Osteoblast (primary cell): ENCODE measurements at regions not wholly inside any gene's neighbourhood (a gene's known extent, or its start where the extent isn't known, plus 50 kb on each side); places are given as distances from the start of the nearest gene placed in this dataset.

Experiments used
- DNase-seq: peaks from one replicate; pipeline ENCODE4 v3.0.0; 2011; ENCODE audit warnings: low spot score, mixed read lengths; ENCODE audit not compliant: insufficient read length; ENCODE audit errors: missing footprints
- H2AFZ ChIP-seq: 2 replicates; pipeline ENCODE4 v1.6.0; 2011; ENCODE audit warnings: mild to moderate bottlenecking, low read length
- H3K27ac ChIP-seq: 2 replicates; pipeline ENCODE4 v1.5.1; 2011; ENCODE audit warnings: mild to moderate bottlenecking, low read depth, low read length, moderate library complexity
- H3K27me3 ChIP-seq: 2 replicates; pipeline ENCODE4 v1.6.0; 2012; ENCODE audit warnings: mild to moderate bottlenecking, control low read depth, inconsistent platforms, low read length, moderate library complexity; ENCODE audit not compliant: insufficient read depth
- H3K36me3 ChIP-seq: 2 replicates; pipeline ENCODE4 v1.5.1; 2011; ENCODE audit warnings: mild to moderate bottlenecking, low read length, control low read depth, moderate library complexity; ENCODE audit not compliant: insufficient read depth
- H3K4me1 ChIP-seq: 2 replicates; pipeline ENCODE4 v1.5.1; 2011; ENCODE audit warnings: mild to moderate bottlenecking, low read length, control low read depth, moderate library complexity; ENCODE audit not compliant: insufficient read depth
- H3K4me2 ChIP-seq: 2 replicates; pipeline ENCODE4 v1.6.0; 2011; ENCODE audit warnings: mild to moderate bottlenecking, low read length; ENCODE audit not compliant: insufficient read depth
- H3K4me3 ChIP-seq: fragments of 200-600 bp; sonication (generic); 3 replicates; pipeline ENCODE4 v1.5.1; 2012; ENCODE audit warnings: mild to moderate bottlenecking, low read length, inconsistent platforms; ENCODE audit not compliant: insufficient read depth
- H3K79me2 ChIP-seq: 2 replicates; pipeline ENCODE4 v1.6.0; 2012; ENCODE audit warnings: mild to moderate bottlenecking, low read length, control low read depth, inconsistent platforms; ENCODE audit not compliant: insufficient read depth
- H3K9me3 ChIP-seq: 2 replicates; pipeline ENCODE4 v1.5.1; 2011; ENCODE audit warnings: low read depth, low read length, control low read depth
- H4K20me1 ChIP-seq: 2 replicates; pipeline ENCODE4 v1.6.0; 2012; ENCODE audit warnings: mild to moderate bottlenecking, low read length, control low read depth; ENCODE audit not compliant: insufficient read depth
- CTCF ChIP-seq: IDR thresholded peaks from 2 replicates; pipeline ENCODE4 v1.5.1; 2011; ENCODE audit warnings: mild to moderate bottlenecking, low read depth, low read length, moderate library complexity; ENCODE audit errors: extremely low read depth

- no peaks in the 10 kb centered on the region for H3K27me3 ChIP-seq
- no peaks in the 10 kb centered on the region for H3K4me1 ChIP-seq
- no peaks in the 10 kb centered on the region for H3K36me3 ChIP-seq
- no peak overlapping the region for H3K4me3 ChIP-seq
- no peak for DNase-seq
- no peak for TF ChIP-seq CTCF
- no peak overlapping the region for H3K4me2 ChIP-seq
- no peaks in the 10 kb centered on the region for H4K20me1 ChIP-seq
- H3K27ac ChIP-seq = no peak overlapping the region
- no peaks in the 10 kb centered on the region for H3K79me2 ChIP-seq
- H2AFZ ChIP-seq = no peak overlapping the region
- H3K9me3 ChIP-seq = no peaks in the 10 kb centered on the region
These were observed 626.5 kb downstream of the IRX1 start for GRCh38 chr5:4222147-4222546.

GRCh38 chr5:4222821-4223220 lies 627.2 kb downstream of the IRX1 start:
- Histone ChIP-seq H3K27ac (no peak overlapping the region), H3K4me1 (no peaks in the 10 kb centered on the region), H3K79me2 (no peaks in the 10 kb centered on the region), H2AFZ (no peak overlapping the region), H3K27me3 (no peaks in the 10 kb centered on the region), H3K9me3 (no peaks in the 10 kb centered on the region), H3K36me3 (no peaks in the 10 kb centered on the region), H4K20me1 (no peaks in the 10 kb centered on the region), H3K4me3 (no peak overlapping the region), H3K4me2 (no peak overlapping the region)
- no peak for DNase-seq
- no peak for TF ChIP-seq CTCF

- TF ChIP-seq CTCF = no peak
- no peak for DNase-seq
- Histone ChIP-seq H3K27me3 (no peaks in the 10 kb centered on the region), H3K36me3 (no peaks in the 10 kb centered on the region), H3K4me2 (no peak overlapping the region), H3K4me1 (no peaks in the 10 kb centered on the region), H4K20me1 (no peaks in the 10 kb centered on the region), H3K27ac (no peak overlapping the region), H3K9me3 (no peaks in the 10 kb centered on the region), H3K79me2 (no peaks in the 10 kb centered on the region), H3K4me3 (no peak overlapping the region), H2AFZ (no peak overlapping the region)
These were observed 630.1 kb downstream of the IRX1 start for GRCh38 chr5:4225741-4226140.

GRCh38 chr5:4226565-4226964 lies 630.9 kb downstream of the IRX1 start:
- Histone ChIP-seq H3K27ac (no peak overlapping the region), H3K4me1 (no peaks in the 10 kb centered on the region), H4K20me1 (no peaks in the 10 kb centered on the region), H3K4me3 (no peak overlapping the region), H3K79me2 (no peaks in the 10 kb centered on the region), H3K36me3 (no peaks in the 10 kb centered on the region), H3K27me3 (no peaks in the 10 kb centered on the region), H3K9me3 (no peaks in the 10 kb centered on the region), H3K4me2 (no peak overlapping the region), H2AFZ (no peak overlapping the region)
- no peak for DNase-seq
- no peak for TF ChIP-seq CTCF
